Superior temporal gyrus (tissue), 1 donor: ENCODE measurements at regions not wholly inside any gene's neighbourhood (a gene's known extent, or its start where the extent isn't known, plus 50 kb on each side); places are given as distances from the start of the nearest gene placed in this dataset.

ENCODE experiments used
- DNase-seq: peaks from one replicate; pipeline ENCODE4 v3.0.0-alpha.2; 2016; ENCODE audit errors: extremely low spot score

DNA sequence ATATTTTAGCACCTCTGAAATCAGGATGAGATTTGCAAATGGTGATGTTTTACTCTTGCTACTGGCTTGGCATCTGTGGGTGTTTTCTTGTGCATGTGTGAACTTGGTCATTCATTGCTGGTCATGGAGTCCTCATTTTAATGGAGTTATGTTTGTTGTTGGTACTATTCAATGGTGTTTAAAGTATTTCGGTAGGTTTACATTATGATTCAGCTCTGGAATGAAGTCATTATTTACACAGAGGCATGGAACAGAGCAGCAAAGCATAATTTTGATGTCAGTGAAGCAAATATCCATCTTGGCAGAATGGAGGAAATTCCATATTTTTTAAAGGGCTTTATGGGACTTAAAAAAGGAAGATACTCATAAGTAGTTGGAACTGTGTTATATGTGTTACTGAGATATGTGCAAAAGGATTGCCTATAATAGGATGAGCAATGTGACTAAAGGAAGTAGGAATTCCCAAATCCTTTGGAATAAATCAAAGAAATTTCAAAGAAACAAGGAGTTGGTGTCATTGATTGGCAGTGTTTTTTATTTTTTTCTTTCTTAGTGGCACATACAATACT is 147.4 kb downstream of the ACTBL2 start:
- peak; percentile 23 for DNase-seq

DNA sequence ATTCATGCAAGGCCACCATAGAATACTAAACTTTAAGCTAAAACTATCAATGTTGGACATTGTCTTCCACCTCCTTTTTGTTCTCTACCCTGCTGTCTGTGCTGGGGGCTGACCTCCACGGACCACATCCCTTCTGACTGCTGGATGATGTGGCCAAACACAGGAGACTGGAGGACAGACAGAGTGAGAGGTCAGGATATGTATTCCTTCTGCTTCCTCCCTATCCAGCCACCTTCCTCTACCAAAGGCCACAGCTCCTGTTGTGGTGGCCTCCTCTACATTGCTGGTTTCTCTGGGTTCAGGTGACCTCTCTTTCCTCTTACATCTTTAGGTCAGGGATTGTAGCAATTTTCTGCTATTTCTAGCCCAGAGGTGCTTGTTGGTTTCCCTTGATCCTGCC is 148.1 kb downstream of the ACTBL2 start:
- DNase-seq: no peak

DNA sequence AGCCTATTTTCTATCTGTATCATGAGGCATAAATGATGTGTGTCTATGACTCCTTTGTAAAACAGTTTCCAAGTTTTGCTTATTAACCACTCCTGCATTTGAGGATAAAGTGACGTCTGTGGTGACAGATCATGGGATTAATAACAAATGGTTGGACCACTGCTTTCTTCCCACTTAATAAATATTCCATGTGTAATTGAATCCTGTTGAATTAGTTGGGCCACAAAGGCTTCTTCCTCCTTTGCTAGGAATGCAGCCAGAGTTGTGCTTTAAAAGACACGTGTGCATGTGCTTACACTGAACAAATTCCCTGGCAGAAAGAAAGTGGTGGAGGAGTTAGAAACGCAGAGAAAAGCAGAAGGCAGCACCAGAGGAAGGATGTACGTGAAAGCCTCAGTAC is 150.2 kb downstream of the ACTBL2 start:
- DNase-seq: peak; percentile 24

DNA sequence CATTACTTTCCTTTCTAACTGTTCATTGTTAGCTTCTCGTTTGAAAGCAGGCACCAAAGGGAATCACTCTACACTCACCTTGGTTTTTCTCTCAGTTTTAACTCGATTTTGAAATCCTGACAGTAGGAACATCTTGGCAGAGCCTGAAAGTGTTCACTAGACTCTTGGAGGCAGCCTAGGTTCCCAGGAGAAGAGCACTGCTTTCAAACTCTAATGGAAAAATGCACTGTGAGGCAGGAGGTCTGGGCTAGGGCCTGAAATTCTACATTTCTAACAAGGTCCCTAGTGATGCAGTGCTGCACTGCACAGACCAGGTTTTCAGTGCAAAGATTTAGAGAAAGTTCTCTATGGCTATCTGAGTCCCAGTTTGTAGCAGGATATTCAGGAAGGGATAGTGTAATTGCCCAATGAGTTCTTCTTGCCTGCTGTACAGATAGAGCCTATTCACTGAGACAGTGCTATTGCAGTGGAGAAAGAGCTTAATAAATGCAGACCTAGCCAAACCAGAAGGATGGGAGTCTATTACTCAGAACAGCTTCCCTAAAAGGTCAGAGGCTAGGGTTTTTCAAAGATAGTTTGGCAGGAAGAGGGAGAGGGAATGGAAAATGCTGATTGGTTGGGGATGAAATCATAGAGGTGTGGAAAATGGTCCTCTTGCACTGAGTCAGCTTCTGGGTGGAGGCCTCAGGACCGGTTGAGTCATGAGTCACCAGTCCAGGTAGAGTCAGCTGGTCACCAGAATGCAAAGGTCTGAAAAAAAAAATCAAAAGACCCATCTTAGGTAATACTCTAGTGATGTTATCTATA is 153.9 kb downstream of the GPBP1 start:
- no peak for DNase-seq

DNA sequence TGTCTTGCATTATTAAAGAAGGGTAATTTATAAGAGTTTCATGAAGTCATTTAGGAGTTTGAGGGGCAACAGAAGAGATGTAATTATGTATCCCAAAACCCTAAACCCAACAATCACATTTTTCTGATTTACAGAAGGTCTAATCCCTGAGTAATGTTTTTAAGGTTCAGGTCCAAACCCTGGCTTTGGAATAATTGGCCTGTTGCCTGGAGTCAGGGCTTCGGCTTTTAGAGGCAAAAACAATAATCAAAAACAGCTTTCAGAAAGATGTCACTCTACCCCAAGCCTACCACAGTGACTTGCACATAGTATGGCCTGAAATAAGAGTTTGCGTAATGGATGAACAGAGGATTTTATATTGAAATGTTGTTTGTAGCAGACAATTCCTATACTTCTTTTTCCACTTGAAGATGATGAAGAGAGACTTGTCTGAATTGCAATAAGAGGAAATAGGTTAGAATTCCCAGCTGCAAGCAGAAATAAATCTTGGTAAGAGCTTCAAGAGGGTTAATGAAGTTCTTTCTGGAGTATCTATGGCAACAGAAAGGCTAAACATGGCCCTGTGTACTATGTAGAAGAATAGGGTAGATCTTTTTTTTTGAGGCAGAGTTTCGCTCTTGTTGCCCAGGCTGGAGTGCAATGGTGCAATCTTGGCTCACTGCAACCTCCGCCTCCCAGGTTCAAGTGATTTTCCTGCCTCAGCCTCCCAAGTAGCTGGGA is 152.0 kb downstream of the GPBP1 start:
- no peak for DNase-seq

DNA sequence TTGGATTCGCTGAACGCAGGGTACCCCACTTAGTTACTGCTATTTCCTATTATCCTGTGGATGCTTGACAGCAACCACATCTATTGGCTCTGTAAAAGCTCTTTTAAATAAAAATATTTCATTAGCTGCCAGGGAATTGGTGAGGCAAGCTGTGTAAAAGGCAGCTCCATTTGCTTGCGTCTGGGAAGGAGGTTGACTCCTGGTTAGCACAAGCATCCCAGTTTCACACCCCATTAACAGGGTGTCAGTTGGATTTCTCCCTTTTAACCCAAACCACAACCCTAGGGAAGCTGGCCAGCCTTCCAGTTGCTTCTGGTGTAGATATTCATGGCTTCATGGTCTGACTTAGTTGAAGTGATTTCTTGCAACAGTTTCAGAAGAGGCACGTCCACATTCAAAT is 151.0 kb downstream of the GPBP1 start:
- no peak for DNase-seq

DNA sequence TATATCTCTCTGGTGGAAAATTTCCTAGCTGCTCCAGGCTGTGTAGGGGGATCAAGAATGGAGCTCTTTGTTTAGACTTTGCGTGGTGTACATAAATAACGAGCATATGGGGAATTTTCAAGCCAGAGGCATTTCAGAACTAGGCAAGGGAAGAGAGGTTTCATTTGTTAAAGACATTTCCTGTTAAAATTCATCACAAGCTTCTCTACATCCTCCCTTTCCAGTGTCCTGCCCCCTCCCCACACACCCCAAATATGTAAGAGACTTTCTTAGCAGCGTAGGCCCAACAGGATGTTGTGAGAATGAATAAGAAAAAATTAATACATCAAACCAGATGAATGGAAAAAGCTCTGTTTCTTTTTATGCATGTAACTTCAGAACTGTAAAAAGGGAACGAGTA is 150.3 kb downstream of the GPBP1 start:
- DNase-seq: no peak

DNA sequence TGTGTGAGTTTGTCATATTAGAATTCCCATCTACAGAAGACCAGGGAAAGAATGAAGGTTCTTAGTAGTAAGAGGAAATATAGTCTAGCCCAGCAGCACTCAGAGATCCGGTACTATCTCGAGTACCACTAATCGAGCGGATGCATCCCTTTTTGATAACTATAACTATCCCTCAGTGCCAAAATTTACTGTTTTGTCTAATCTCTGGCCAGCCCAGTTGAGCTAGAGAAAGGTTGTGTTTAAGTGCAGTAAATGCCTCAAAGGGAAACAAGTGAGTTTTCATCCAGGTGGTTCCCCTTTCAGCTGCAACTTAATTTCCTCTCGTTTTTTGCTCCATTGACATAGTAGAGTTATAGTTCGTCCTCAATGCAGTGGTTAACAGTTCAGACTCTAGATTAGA is 146.7 kb downstream of the GPBP1 start:
- no peak for DNase-seq

DNA sequence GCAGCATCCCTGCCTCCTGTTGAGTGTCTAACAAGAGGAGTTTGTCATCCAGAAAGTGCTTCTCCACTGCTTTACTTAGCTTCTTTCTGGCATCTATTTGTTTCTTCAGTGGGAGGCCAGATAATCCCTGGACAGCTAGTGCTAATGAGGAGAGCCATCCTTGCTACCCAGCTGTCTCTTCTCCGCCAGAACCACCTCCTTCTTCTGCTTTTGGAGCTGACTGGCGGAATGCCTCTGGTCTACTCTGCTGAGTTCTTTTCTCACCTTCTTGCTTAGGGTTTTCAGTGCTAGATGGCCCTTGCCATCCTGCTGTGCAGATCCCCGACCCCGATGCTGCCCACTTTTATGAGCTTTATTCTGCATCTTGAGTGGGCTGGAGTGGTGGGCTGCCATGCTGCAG is 145.8 kb downstream of the GPBP1 start:
- peak; percentile 34 for DNase-seq

DNA sequence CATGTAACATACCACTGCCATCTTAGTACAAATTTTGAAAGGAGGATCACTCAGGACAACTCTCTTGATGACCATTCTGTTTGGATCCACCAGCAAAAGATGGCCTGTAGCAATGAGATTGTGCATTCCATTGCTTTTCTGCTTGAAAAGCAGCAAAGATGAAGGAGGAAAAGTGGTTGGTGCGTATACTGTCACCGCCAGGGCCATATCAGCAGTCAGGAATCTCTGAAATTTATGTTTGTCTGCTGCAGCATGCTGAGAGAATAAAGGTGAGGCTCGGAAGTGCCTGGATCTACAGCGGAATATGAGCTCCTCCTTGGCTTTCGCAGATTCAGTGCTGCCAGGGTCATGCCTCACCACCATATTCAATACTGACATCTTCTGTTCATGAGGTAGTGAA is 144.4 kb downstream of the GPBP1 start:
- DNase-seq: no peak

DNA sequence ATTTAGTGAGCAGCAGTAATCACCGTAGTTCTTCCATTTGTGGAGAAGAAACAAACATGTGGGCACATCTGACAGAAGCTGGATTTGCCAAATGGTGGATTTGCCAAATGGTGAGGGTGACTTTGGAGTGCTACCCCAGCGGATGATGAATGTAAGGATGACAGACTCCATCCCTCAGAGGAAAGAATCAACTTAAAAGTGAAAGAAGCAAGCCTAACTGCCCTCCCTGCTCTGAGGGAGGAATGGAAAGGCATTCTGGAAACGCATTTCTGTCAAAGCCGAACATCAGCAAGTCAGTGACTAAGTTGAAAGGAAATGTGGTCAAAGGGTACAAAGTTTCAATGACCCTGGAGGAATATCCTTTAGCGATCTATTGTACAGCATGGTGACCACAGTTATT is 143.5 kb downstream of the GPBP1 start:
- no peak for DNase-seq

DNA sequence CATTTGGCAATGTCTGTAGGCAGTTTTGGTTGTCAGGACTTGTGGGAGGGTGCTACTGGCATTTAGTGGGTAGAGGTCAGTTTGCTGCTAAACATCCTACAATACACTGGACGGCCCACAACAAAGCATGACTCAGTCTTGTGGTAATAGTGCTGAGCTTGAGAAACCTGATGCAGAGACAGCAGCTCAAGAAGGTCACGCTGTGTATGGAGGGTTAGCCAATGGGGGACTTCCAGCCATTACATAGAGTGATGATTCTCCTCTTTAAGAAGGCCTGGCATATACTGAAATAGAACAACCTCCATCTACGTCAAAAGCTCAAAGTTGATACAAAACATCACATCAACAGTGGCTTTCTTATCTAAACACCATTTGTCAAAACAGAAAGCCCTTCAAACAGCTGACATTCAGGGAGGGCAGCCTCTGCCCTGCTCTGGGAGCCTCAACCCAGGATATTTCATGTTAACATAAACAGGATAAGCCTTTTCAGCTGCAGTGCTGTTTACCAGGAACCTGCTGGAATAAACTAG is 143.0 kb downstream of the GPBP1 start:
- DNase-seq: no peak

DNA sequence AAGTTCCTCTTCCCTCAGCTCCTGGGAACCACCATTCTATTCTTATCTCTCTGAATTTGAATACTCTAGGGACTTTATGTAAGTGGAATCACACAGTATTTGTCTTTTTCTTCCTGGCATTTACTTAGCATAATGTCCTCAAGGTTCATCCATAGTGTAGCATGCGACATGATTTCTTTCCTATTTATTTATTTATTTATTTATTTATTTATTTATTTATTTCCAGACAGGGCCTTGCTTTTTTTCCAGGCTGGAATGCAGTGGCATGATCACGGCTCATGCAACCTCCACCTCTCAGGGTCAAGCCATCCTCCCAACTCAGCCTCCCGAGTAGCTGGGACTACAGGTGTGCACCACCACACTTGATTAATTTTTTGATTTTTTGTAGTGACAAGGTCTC is 142.1 kb downstream of the GPBP1 start:
- DNase-seq: no peak
